ENCODE measurements at regions not wholly inside any gene's neighbourhood (a gene's known extent, or its start where the extent isn't known, plus 50 kb on each side); places are given as distances from the start of the nearest gene placed in this dataset.

DNA sequence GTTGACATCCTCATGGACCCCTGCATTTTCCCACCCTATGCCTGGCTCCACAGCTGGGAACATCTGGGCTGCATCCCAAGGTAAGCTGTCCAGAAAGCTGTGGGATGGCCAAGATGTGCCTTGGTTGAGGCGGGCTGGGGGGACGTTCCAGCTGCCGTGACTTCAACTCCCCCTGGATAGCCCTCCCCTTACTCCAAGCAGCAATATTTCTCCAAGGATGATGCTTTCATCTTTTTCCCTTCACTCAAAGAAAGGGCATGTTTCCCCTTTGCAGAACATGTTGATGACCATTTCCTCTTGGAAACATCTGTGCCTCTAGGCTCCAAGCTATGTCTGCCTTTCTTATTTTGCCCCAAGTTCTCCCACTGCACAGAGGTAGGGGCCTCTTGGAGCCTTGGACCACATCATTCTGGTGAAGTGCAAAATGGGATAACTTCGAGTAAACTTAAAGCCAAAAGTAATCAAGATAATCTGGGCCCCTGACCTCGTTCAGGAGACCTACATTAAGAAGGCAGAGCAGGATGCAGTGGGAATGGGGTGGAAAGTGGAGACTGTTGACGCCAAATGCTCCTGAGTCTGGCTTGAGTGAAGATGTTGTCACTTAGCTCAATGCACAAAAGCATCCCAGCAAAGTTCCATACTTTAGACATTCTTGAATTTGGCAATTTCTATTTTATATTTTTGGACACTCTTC is 175.2 kb downstream of the GAS1 start:
- TF ChIP-seq, protein P1, sequence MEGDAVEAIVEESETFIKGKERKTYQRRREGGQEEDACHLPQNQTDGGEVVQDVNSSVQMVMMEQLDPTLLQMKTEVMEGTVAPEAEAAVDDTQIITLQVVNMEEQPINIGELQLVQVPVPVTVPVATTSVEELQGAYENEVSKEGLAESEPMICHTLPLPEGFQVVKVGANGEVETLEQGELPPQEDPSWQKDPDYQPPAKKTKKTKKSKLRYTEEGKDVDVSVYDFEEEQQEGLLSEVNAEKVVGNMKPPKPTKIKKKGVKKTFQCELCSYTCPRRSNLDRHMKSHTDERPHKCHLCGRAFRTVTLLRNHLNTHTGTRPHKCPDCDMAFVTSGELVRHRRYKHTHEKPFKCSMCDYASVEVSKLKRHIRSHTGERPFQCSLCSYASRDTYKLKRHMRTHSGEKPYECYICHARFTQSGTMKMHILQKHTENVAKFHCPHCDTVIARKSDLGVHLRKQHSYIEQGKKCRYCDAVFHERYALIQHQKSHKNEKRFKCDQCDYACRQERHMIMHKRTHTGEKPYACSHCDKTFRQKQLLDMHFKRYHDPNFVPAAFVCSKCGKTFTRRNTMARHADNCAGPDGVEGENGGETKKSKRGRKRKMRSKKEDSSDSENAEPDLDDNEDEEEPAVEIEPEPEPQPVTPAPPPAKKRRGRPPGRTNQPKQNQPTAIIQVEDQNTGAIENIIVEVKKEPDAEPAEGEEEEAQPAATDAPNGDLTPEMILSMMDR (IDR thresholded peaks at IDR 0.05) = no peak
- DNase-seq (ENCODE audit: low spot score) = no peak
- no peak for ATAC-seq (ENCODE audit: low FRiP score)

DNA sequence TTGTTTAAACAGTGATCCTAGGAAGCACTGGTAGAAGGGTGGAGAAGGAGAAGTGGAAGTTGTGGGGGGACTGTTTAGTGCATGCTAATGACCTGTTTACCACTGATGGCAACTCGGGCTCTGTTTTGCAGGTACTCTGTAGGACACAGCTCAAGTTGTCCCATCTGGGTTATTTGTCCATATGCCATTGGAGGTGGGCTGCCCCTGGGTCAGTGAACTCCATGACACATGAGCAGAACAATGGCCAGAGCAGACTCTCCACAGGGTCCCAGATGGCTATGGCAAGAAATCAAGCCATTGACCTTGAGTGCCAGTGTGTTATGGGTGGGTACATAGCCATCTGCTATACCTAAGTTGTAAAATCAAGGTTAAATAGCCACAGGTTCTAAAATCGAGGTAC is 175.9 kb downstream of the GAS1 start:
- ATAC-seq (ENCODE audit: low FRiP score) (no peak), DNase-seq (ENCODE audit: low spot score) (no peak)
- TF ChIP-seq, protein P1 (IDR thresholded peaks at IDR 0.05) = no peak

DNA sequence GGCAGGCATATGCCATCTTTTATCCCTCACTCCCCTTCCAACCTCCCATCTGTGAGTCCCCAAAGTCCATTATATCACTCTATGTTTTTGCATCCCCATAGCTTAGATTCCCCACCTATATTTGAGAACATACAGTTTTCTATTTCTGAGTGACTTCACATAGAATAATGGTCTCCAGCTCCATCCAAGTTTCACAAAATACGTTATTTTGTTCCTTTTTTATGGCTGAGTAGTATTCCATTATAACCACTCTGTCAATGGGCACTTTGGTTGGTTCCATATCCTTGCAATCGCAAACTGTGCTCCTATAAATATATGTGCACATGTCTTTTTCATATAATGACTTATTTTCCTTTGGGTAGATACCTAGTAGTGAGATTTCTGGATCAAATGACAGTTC is 178.6 kb downstream of the GAS1 start:
- DNase-seq (ENCODE audit: low spot score) (no peak), ATAC-seq (ENCODE audit: low FRiP score) (no peak)
- TF ChIP-seq, protein P1 (IDR thresholded peaks at IDR 0.05) = no peak

DNA sequence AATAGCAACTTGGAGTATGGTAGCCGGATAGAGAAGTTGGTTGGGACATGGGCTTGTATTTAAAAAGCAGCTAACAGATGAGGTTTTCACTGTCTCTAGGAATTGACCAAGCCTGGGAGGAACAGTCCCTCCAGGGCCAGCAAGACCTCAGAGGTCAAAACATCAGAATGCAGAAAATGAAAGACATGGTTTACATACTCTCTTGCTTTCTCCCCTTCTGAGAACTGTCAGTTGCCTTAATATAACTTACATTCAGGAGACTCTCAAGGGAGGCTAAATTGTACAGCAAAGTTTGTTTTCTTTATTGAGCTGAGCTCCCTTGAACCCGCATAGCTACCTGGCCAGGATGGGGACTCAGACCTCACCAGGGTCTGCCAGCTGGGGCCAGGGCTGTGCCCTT is 179.3 kb downstream of the GAS1 start:
- TF ChIP-seq, protein P1 (IDR thresholded peaks at IDR 0.05) = no peak
- no peak for ATAC-seq (ENCODE audit: low FRiP score)
- DNase-seq (ENCODE audit: low spot score) = no peak

DNA sequence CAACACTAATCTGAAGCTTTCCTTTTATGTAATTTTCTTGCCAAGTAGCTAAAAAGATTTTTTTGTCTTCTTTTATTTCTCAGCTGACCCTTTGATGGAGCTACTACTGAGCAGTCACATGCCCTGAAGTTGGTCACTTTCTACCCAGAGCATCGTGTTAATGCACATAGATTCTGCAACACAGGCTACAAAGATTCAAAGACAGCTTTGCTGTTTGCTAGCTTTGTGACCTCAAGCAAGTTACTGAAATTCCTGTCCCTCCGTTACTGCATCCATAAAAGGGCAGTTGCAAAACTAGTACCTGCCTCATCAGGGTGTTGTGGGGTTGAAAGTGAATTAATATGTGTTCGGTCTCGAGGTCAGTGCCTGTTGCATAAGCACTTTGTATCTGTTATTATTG is 179.9 kb downstream of the GAS1 start:
- TF ChIP-seq, protein P1 (IDR thresholded peaks at IDR 0.05) = no peak
- DNase-seq (ENCODE audit: low spot score) (no peak), ATAC-seq (ENCODE audit: low FRiP score) (no peak)

DNA sequence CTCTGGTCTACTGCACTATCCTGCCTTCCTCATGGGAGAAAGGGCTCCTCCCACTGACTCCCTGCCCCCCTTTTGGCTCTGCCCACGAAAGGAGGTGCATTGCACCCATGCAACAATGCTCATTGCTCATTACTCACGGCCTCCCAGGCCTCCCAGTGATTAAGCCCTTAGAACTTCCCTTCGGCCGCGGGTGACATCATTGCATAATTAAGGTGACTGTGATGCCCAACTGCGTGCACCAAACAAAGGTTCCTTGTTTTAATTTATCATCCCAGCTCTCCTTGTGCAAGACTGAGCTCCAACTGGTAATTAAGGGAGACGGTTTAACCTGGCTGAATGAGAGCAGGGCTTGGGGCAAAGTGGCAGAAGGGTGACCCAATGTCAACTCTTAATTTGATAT is 180.4 kb downstream of the GAS1 start:
- no peak for ATAC-seq (ENCODE audit: low FRiP score)
- no peak for DNase-seq (ENCODE audit: low spot score)
- TF ChIP-seq, protein P1 (IDR thresholded peaks at IDR 0.05) = no peak

DNA sequence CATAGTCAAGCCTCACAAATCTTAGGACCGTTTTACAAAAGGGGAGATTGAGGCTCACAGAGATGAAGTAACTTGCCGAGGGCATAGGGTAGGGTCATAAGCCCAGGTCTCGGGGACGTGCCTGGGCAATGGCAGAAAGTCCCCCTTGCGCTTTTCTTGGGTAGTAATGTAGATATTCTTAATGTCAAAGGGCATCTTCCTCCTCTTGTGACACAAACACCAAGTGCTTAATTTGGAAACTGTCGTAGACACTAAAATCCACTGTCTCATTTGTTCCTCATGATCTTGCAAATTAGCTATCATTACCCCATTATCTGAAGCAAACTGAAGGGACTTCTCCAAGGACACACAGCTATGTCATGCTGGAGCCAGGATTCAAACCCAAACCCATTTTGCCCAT is 180.8 kb downstream of the GAS1 start:
- DNase-seq (ENCODE audit: low spot score) (no peak), ATAC-seq (ENCODE audit: low FRiP score) (no peak)
- TF ChIP-seq, protein P1 (IDR thresholded peaks at IDR 0.05) = no peak
